GM23338 (cell line): ENCODE measurements at regions not wholly inside any gene's neighbourhood (a gene's known extent, or its start where the extent isn't known, plus 50 kb on each side); places are given as distances from the start of the nearest gene placed in this dataset.

Experiments used
- EZH2 ChIP-seq: fragments of 200-600 bp; sonication (generic); IDR thresholded peaks from one replicate; pipeline ENCODE4 v1.8.0; 2017; ENCODE audit warnings: antibody characterized with exemption, mild to moderate bottlenecking, low read depth; ENCODE audit not compliant: unreplicated experiment
- EZH2phosphoT487 ChIP-seq: fragments of 200-600 bp; sonication (generic); IDR thresholded peaks from one replicate; pipeline ENCODE4 v1.8.1; 2018; ENCODE audit warnings: antibody characterized with exemption; ENCODE audit not compliant: unreplicated experiment
- NANOG ChIP-seq: IDR thresholded peaks from 2 replicates; pipeline ENCODE4 v1.6.1; 2016; ENCODE audit warnings: antibody characterized with exemption, borderline replicate concordance
- POLR2AphosphoS5 ChIP-seq: IDR thresholded peaks from 2 replicates; pipeline ENCODE4 v1.6.1; 2016; ENCODE audit warnings: antibody characterized with exemption, low read depth
- STAT1 ChIP-seq: IDR thresholded peaks from one replicate; pipeline ENCODE4 v1.6.1; 2016; ENCODE audit warnings: antibody characterized with exemption; ENCODE audit not compliant: unreplicated experiment
- ZNF114 ChIP-seq: fragments of 250-450 bp; sonication (Bioruptor Pico); IDR thresholded peaks from 2 replicates; pipeline ENCODE4 v1.5.0; 2020; ENCODE audit warnings: mild to moderate bottlenecking, moderate library complexity
- TF ChIP-seq, protein P1 (sequence below): fragments of 250-450 bp; sonication (Bioruptor Pico); IDR thresholded peaks from 2 replicates; pipeline ENCODE4 v1.5.0; 2020; ENCODE audit warnings: mild to moderate bottlenecking, moderate library complexity
- TF ChIP-seq, protein P2 (sequence below): IDR thresholded peaks from one replicate; pipeline ENCODE4 v1.6.1; 2018; ENCODE audit warnings: antibody characterized with exemption; ENCODE audit not compliant: unreplicated experiment
- TF ChIP-seq, protein P3 (sequence below): IDR thresholded peaks from 2 replicates; pipeline ENCODE4 v1.6.1; 2016; ENCODE audit warnings: antibody characterized with exemption

DNA sequence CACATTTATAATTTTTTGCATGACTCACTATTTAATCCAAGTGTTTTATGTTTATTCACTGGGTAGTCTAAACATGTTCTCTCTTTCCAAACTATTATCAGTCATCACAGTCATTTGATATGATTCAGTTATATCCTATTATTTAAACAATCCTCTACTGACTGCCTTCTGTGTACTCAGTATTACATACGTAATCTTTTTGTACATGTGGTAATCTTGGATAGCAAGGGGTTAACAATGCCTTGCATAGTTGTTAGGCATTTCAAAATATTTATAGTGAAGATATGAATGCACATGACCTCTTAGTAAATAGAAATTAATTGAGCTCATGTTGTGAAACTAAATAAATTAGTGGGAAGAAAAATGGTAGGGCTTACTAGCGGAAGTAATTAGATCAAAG is 379.4 kb upstream of the KIAA1217 start (continued):
- TF ChIP-seq, protein P1, sequence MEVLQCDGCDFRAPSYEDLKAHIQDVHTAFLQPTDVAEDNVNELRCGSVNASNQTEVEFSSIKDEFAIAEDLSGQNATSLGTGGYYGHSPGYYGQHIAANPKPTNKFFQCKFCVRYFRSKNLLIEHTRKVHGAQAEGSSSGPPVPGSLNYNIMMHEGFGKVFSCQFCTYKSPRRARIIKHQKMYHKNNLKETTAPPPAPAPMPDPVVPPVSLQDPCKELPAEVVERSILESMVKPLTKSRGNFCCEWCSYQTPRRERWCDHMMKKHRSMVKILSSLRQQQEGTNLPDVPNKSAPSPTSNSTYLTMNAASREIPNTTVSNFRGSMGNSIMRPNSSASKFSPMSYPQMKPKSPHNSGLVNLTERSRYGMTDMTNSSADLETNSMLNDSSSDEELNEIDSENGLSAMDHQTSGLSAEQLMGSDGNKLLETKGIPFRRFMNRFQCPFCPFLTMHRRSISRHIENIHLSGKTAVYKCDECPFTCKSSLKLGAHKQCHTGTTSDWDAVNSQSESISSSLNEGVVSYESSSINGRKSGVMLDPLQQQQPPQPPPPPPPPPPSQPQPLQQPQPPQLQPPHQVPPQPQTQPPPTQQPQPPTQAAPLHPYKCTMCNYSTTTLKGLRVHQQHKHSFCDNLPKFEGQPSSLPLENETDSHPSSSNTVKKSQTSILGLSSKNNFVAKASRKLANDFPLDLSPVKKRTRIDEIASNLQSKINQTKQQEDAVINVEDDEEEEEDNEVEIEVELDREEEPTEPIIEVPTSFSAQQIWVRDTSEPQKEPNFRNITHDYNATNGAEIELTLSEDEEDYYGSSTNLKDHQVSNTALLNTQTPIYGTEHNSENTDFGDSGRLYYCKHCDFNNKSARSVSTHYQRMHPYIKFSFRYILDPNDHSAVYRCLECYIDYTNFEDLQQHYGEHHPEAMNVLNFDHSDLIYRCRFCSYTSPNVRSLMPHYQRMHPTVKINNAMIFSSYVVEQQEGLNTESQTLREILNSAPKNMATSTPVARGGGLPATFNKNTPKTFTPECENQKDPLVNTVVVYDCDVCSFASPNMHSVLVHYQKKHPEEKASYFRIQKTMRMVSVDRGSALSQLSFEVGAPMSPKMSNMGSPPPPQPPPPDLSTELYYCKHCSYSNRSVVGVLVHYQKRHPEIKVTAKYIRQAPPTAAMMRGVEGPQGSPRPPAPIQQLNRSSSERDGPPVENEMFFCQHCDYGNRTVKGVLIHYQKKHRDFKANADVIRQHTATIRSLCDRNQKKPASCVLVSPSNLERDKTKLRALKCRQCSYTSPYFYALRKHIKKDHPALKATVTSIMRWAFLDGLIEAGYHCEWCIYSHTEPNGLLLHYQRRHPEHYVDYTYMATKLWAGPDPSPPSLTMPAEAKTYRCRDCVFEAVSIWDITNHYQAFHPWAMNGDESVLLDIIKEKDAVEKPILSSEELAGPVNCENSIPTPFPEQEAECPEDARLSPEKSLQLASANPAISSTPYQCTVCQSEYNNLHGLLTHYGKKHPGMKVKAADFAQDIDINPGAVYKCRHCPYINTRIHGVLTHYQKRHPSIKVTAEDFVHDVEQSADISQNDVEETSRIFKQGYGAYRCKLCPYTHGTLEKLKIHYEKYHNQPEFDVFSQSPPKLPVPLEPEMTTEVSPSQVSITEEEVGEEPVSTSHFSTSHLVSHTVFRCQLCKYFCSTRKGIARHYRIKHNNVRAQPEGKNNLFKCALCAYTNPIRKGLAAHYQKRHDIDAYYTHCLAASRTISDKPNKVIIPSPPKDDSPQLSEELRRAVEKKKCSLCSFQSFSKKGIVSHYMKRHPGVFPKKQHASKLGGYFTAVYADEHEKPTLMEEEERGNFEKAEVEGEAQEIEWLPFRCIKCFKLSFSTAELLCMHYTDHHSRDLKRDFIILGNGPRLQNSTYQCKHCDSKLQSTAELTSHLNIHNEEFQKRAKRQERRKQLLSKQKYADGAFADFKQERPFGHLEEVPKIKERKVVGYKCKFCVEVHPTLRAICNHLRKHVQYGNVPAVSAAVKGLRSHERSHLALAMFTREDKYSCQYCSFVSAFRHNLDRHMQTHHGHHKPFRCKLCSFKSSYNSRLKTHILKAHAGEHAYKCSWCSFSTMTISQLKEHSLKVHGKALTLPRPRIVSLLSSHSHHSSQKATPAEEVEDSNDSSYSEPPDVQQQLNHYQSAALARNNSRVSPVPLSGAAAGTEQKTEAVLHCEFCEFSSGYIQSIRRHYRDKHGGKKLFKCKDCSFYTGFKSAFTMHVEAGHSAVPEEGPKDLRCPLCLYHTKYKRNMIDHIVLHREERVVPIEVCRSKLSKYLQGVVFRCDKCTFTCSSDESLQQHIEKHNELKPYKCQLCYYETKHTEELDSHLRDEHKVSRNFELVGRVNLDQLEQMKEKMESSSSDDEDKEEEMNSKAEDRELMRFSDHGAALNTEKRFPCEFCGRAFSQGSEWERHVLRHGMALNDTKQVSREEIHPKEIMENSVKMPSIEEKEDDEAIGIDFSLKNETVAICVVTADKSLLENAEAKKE (CRISPR knock-in tag) = no peak
- TF ChIP-seq, protein P2, sequence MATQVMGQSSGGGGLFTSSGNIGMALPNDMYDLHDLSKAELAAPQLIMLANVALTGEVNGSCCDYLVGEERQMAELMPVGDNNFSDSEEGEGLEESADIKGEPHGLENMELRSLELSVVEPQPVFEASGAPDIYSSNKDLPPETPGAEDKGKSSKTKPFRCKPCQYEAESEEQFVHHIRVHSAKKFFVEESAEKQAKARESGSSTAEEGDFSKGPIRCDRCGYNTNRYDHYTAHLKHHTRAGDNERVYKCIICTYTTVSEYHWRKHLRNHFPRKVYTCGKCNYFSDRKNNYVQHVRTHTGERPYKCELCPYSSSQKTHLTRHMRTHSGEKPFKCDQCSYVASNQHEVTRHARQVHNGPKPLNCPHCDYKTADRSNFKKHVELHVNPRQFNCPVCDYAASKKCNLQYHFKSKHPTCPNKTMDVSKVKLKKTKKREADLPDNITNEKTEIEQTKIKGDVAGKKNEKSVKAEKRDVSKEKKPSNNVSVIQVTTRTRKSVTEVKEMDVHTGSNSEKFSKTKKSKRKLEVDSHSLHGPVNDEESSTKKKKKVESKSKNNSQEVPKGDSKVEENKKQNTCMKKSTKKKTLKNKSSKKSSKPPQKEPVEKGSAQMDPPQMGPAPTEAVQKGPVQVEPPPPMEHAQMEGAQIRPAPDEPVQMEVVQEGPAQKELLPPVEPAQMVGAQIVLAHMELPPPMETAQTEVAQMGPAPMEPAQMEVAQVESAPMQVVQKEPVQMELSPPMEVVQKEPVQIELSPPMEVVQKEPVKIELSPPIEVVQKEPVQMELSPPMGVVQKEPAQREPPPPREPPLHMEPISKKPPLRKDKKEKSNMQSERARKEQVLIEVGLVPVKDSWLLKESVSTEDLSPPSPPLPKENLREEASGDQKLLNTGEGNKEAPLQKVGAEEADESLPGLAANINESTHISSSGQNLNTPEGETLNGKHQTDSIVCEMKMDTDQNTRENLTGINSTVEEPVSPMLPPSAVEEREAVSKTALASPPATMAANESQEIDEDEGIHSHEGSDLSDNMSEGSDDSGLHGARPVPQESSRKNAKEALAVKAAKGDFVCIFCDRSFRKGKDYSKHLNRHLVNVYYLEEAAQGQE = no peak
- TF ChIP-seq POLR2AphosphoS5 (no peak), ZNF114 (CRISPR knock-in tag) (no peak), STAT1 (no peak), EZH2 (no peak), NANOG (no peak), EZH2phosphoT487 (no peak)
- TF ChIP-seq, protein P3, sequence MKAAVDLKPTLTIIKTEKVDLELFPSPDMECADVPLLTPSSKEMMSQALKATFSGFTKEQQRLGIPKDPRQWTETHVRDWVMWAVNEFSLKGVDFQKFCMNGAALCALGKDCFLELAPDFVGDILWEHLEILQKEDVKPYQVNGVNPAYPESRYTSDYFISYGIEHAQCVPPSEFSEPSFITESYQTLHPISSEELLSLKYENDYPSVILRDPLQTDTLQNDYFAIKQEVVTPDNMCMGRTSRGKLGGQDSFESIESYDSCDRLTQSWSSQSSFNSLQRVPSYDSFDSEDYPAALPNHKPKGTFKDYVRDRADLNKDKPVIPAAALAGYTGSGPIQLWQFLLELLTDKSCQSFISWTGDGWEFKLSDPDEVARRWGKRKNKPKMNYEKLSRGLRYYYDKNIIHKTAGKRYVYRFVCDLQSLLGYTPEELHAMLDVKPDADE = no peak
